T-cell (primary cell): ENCODE measurements at regions not wholly inside any gene's neighbourhood (a gene's known extent, or its start where the extent isn't known, plus 50 kb on each side); places are given as distances from the start of the nearest gene placed in this dataset.

Experiments used
- ATAC-seq, 4 experiments: fragments of 200-7000 bp in 3 of 4; fragments of 150-1000 bp in 1 of 4; cut with Tn5 transposase; replicated peaks in 1 of 4; 1 replicate in 3 of 4; 2 replicates in 1 of 4; pipeline ENCODE4 v1.10.0; 2021; ENCODE audit warnings: moderate library complexity in 3 of 4, mild to moderate bottlenecking in 2 of 4, moderate number of reproducible peaks in 1 of 4
- CTCF ChIA-PET, 2 donors: fragments of 300-600 bp; sonication (Branson Sonifier 250); formaldehyde crosslinking; loops; one replicate each; lab custom pipeline; 2022; ENCODE audit warnings: antibody characterized with exemption in 2 of 2; lab: Charles Lee
- POLR2A ChIA-PET, 2 donors: fragments of 300-600 bp; sonication (Branson Sonifier 250); formaldehyde crosslinking; loops; one replicate each; lab custom pipeline; 2022; ENCODE audit warnings: antibody characterized with exemption in 2 of 2; lab: Charles Lee
- DNase-seq, 35 experiments: peaks; one replicate each; pipeline versions ENCODE4 v3.0.0 to v3.0.0-alpha.2; 2013 to 2023
- H3K27ac ChIP-seq: one replicate; pipeline ENCODE4 v1.5.1; 2013; ENCODE audit warnings: low read length
- H3K27me3 ChIP-seq, 2 experiments: replicated peaks in 1 of 2; 1 replicate in 1 of 2; 2 replicates in 1 of 2; pipeline versions ENCODE4 v1.6.1 to v1.7.0; 2013; ENCODE audit warnings: low read length in 1 of 2, mixed read lengths in 1 of 2; ENCODE audit not compliant: control insufficient read depth in 2 of 2, insufficient read depth in 2 of 2; ENCODE audit errors: extremely low read depth in 1 of 2
- H3K36me3 ChIP-seq, 2 donors: 1 replicate in 1 of 2; 2 replicates in 1 of 2; pipeline versions ENCODE4 v1.6.1 to v1.7.0; 2013; ENCODE audit warnings: low read length in 1 of 2; ENCODE audit not compliant: control insufficient read depth in 2 of 2, insufficient read depth in 1 of 2; ENCODE audit errors: extremely low read depth in 1 of 2
- H3K4me1 ChIP-seq, 2 experiments: 1 replicate in 1 of 2; 2 replicates in 1 of 2; pipeline versions ENCODE4 v1.6.1 to v1.7.0; 2013; ENCODE audit warnings: low read length in 2 of 2, mixed read lengths in 1 of 2; ENCODE audit not compliant: insufficient read depth in 2 of 2, control insufficient read depth in 1 of 2; ENCODE audit errors: extremely low read depth in 1 of 2
- H3K4me3 ChIP-seq, 2 donors: 1 replicate in 1 of 2; 2 replicates in 1 of 2; pipeline versions ENCODE4 v1.5.1 to v1.7.0; 2013; ENCODE audit warnings: mild to moderate bottlenecking in 2 of 2, low read length in 1 of 2, moderate library complexity in 1 of 2; ENCODE audit not compliant: control insufficient read depth in 1 of 2; ENCODE audit errors: extremely low read depth in 1 of 2
- H3K9me3 ChIP-seq: 2 replicates; pipeline ENCODE4 v1.7.0; 2013
- H3K27ac Mint-ChIP-seq, 2 donors: one replicate each; pipeline ENCODE4 v1.8.0; 2020 to 2021; ENCODE audit warnings: mild to moderate bottlenecking in 2 of 2, mixed read lengths in 2 of 2
- H3K27me3 Mint-ChIP-seq, 2 donors: one replicate each; pipeline ENCODE4 v1.8.0; 2021 to 2022; ENCODE audit warnings: mixed read lengths in 2 of 2
- H3K36me3 Mint-ChIP-seq: one replicate; pipeline ENCODE4 v1.8.0; 2021; ENCODE audit warnings: mixed read lengths
- H3K4me1 Mint-ChIP-seq, 3 donors: one replicate each; pipeline ENCODE4 v1.8.0; 2020 to 2022; ENCODE audit warnings: mixed read lengths in 3 of 3, mild to moderate bottlenecking in 1 of 3
- H3K4me3 Mint-ChIP-seq, 3 donors: one replicate each; pipeline ENCODE4 v1.8.0; 2020 to 2022; ENCODE audit warnings: mild to moderate bottlenecking in 3 of 3, mixed read lengths in 3 of 3, moderate library complexity in 3 of 3
- H3K9me3 Mint-ChIP-seq, 3 donors: one replicate each; pipeline ENCODE4 v1.8.0; 2020 to 2022; ENCODE audit warnings: mixed read lengths in 3 of 3
- WGBS: methylation state at CpG from one replicate; pipeline ENCODE4 v1.1.5; 2013; ENCODE audit warnings: missing lambda C conversion rate; ENCODE audit not compliant: insufficient coverage; 5-methylcytosine and 5-hydroxymethylcytosine counted together

- no peak overlapping the region for H3K4me3 ChIP-seq
- WGBS = 89% methylated on average over 1 of the region's 4 CpGs
These were observed 98.2 kb upstream of the SLC66A3 start for GRCh38 chr2:11057031-11057430.

GRCh38 chr2:11058129-11058528 is 97.1 kb upstream of the SLC66A3 start:
- Mint-ChIP-seq H3K4me1 (no peaks in the 10 kb centered on the region), H3K4me3 (no peak overlapping the region), H3K27me3 (peaks cover 22 to 24% of the 10 kb centered on the region in 2 donors), H3K9me3 (peaks cover 10 to 17% (median 11%) of the 10 kb centered on the region in 3 donors), H3K36me3 (no peaks in the 10 kb centered on the region), H3K27ac (no peak overlapping the region)
- no peak overlapping the region for H3K27ac ChIP-seq
- ATAC-seq (no peak), DNase-seq (no peak)
- peaks cover 0 to 13% of the 10 kb centered on the region in 2 experiments for H3K27me3 ChIP-seq
- H3K4me3 ChIP-seq = no peak overlapping the region
- ChIA-PET POLR2A (no interaction called here), CTCF (no interaction called here)
- no peaks in the 10 kb centered on the region for H3K4me1 ChIP-seq
- 92% methylated on average over 3 of the region's 5 CpGs for WGBS
- H3K9me3 ChIP-seq = peaks cover 2% of the 10 kb centered on the region
- H3K36me3 ChIP-seq = no peaks in the 10 kb centered on the region

More at GRCh38 chr2:11057031-11057430, 98.2 kb upstream of the SLC66A3 start:
- ChIA-PET POLR2A (no interaction called here), CTCF (no interaction called here)
- DNase-seq = no peak
- no peak overlapping the region for H3K4me3 Mint-ChIP-seq
- no peak overlapping the region for H3K27ac ChIP-seq
- H3K4me1 Mint-ChIP-seq = no peaks in the 10 kb centered on the region
- H3K27me3 Mint-ChIP-seq = peaks cover 20 to 24% of the 10 kb centered on the region in 2 donors
- ATAC-seq = no peak
- peaks cover 0 to 13% of the 10 kb centered on the region in 2 experiments for H3K27me3 ChIP-seq
- H3K9me3 ChIP-seq = peaks cover 2% of the 10 kb centered on the region
- H3K27ac Mint-ChIP-seq = no peak overlapping the region
- no peaks in the 10 kb centered on the region for H3K36me3 Mint-ChIP-seq
- H3K9me3 Mint-ChIP-seq = peaks cover 9 to 17% (median 10%) of the 10 kb centered on the region in 3 donors
- H3K36me3 ChIP-seq = no peaks in the 10 kb centered on the region
- no peaks in the 10 kb centered on the region for H3K4me1 ChIP-seq

- Mint-ChIP-seq H3K4me3 (no peak overlapping the region), H3K27ac (no peak overlapping the region), H3K4me1 (no peaks in the 10 kb centered on the region), H3K36me3 (no peaks in the 10 kb centered on the region), H3K27me3 (peaks cover 24 to 33% of the 10 kb centered on the region in 2 donors), H3K9me3 (peaks cover 12 to 23% (median 14%) of the 10 kb centered on the region in 3 donors)
- Histone ChIP-seq H3K4me3 (no peak overlapping the region), H3K9me3 (peaks cover 2% of the 10 kb centered on the region), H3K4me1 (no peaks in the 10 kb centered on the region), H3K36me3 (no peaks in the 10 kb centered on the region), H3K27me3 (peaks cover 1 to 7% of the 10 kb centered on the region in 2 experiments), H3K27ac (no peak overlapping the region)
- DNase-seq = no peak
- ChIA-PET POLR2A (no interaction called here), CTCF (no interaction called here)
- whole genome bisulfite sequencing = 81% methylated on average over 2 of the region's 3 CpGs
- ATAC-seq = no peak
These were observed 94.7 kb upstream of the SLC66A3 start for GRCh38 chr2:11060376-11061169.

GRCh38 chr2:11065833-11066485 is 89.3 kb upstream of the SLC66A3 start:
- Mint-ChIP-seq H3K36me3 (no peaks in the 10 kb centered on the region), H3K4me3 (no peak overlapping the region), H3K27me3 (peaks cover 19 to 33% of the 10 kb centered on the region in 2 donors), H3K4me1 (peaks cover 0 to under 1% (median under 1%) of the 10 kb centered on the region in 3 donors), H3K9me3 (peaks cover 5 to 8% (median 6%) of the 10 kb centered on the region in 3 donors), H3K27ac (no peak overlapping the region)
- 77% methylated on average over 4 of the region's 12 CpGs for WGBS
- H3K9me3 ChIP-seq = peaks cover 2% of the 10 kb centered on the region
- ChIA-PET CTCF (no interaction called here), POLR2A (no interaction called here)
- H3K27ac ChIP-seq = no peak overlapping the region
- no peaks in the 10 kb centered on the region for H3K36me3 ChIP-seq
- no peak overlapping the region for H3K4me3 ChIP-seq
- H3K27me3 ChIP-seq = peaks cover 5 to 30% of the 10 kb centered on the region in 2 experiments
- H3K4me1 ChIP-seq = no peaks in the 10 kb centered on the region
- DNase-seq (no peak), ATAC-seq (no peak)

GRCh38 chr2:11067221-11068078 is 87.8 kb upstream of the SLC66A3 start:
- H3K27ac Mint-ChIP-seq = no peak overlapping the region
- no peak for DNase-seq

More at GRCh38 chr2:11067221-11068078, 87.8 kb upstream of the SLC66A3 start:
- no peak overlapping the region for H3K4me3 ChIP-seq
- CTCF ChIA-PET = no interaction called here
- peaks cover 5 to 32% of the 10 kb centered on the region in 2 experiments for H3K27me3 ChIP-seq
- Mint-ChIP-seq H3K36me3 (no peaks in the 10 kb centered on the region), H3K4me1 (peaks cover 6 to 10% (median 6%) of the 10 kb centered on the region in 3 donors), H3K9me3 (peaks cover 3 to 6% (median 3%) of the 10 kb centered on the region in 3 donors), H3K4me3 (no peak overlapping the region), H3K27me3 (peaks cover 21 to 30% of the 10 kb centered on the region in 2 donors)
- POLR2A ChIA-PET = no interaction called here
- no peaks in the 10 kb centered on the region for H3K36me3 ChIP-seq
- WGBS = 88% methylated on average over 22 of the region's 22 CpGs
- H3K4me1 ChIP-seq = no peaks in the 10 kb centered on the region
- ATAC-seq = no peak
- no peaks in the 10 kb centered on the region for H3K9me3 ChIP-seq
- H3K27ac ChIP-seq = no peak overlapping the region
